HFF-Myc (cell line): ENCODE measurements at regions not wholly inside any gene's neighbourhood (a gene's known extent, or its start where the extent isn't known, plus 50 kb on each side); places are given as distances from the start of the nearest gene placed in this dataset.

Experiments
- DNase-seq: peaks from one replicate; pipeline ENCODE4 v3.0.0-alpha.2; 2011; ENCODE audit warnings: low read depth; ENCODE audit errors: extremely low read depth
- H3K4me3 ChIP-seq: replicated peaks from 2 replicates; pipeline ENCODE4 v1.5.1; 2011; ENCODE audit warnings: low read depth, mild to moderate bottlenecking, control low read depth, low read length
- TF ChIP-seq, protein P1 (sequence below): IDR thresholded peaks from 2 replicates; pipeline ENCODE4 v1.5.1; 2012; ENCODE audit warnings: mild to moderate bottlenecking, low read depth, low read length, control low read depth; ENCODE audit errors: missing control alignments

DNA sequence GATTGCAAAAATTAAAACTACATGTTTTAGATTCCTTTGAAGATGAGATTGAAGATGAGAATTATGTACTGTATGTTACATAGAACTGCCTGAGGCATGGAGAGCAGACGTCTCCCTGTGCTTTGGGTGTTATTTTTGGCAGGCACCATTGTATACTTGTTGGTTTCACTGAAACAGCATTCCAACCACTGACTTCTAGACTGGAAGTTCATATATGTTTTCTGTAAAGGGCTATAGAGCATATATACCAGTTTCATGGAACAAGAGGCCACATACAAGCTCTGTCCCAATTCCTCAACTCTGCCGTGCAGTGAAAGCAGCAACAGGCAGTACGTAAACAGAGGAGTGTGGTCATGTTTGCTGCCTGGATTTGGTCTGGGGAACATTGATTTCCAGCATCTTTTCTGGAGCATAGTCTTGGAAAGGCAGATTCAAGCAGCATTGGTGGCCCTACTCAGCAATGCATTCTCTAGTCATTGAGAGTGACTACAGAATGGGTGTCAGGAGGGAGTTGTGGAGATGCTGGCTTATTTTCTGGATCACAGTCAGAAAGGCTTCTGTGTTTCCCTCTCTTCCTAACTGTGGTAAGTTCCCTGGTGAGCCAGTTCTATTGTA is 57.6 kb upstream of the CNTN1 start:
- TF ChIP-seq, protein P1, sequence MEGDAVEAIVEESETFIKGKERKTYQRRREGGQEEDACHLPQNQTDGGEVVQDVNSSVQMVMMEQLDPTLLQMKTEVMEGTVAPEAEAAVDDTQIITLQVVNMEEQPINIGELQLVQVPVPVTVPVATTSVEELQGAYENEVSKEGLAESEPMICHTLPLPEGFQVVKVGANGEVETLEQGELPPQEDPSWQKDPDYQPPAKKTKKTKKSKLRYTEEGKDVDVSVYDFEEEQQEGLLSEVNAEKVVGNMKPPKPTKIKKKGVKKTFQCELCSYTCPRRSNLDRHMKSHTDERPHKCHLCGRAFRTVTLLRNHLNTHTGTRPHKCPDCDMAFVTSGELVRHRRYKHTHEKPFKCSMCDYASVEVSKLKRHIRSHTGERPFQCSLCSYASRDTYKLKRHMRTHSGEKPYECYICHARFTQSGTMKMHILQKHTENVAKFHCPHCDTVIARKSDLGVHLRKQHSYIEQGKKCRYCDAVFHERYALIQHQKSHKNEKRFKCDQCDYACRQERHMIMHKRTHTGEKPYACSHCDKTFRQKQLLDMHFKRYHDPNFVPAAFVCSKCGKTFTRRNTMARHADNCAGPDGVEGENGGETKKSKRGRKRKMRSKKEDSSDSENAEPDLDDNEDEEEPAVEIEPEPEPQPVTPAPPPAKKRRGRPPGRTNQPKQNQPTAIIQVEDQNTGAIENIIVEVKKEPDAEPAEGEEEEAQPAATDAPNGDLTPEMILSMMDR, result no peak
- no peak for DNase-seq
- no peak overlapping the region for H3K4me3 ChIP-seq

GRCh38 chr12:40635141-40635731 is 57.0 kb upstream of the CNTN1 start:
- TF ChIP-seq, protein P1, result no peak
- H3K4me3 ChIP-seq, result no peak overlapping the region
- no peak for DNase-seq
